Uterus (tissue), 3 donors: ENCODE measurements at regions not wholly inside any gene's neighbourhood (a gene's known extent, or its start where the extent isn't known, plus 50 kb on each side); places are given as distances from the start of the nearest gene placed in this dataset.
"Not testable (repeated sequence)": the region's sequence is repeated elsewhere in the genome, so short reads cannot be mapped to it uniquely, and the experiment has no call there.

ENCODE experiments used
- DNase-seq, 2 donors: peaks; one replicate each; pipeline ENCODE4 v3.0.0-alpha.2; 2019 to 2020
- H3K27ac ChIP-seq, 2 donors: fragments of 200-600 bp; sonication (generic); 1 replicate in 1 of 2; 2 replicates in 1 of 2; pipeline ENCODE4 v1.5.1; 2016 to 2018
- H3K27me3 ChIP-seq, 2 donors: fragments of 200-600 bp; sonication (generic); one replicate each; pipeline ENCODE4 v1.5.1; 2018 to 2019; ENCODE audit warnings: control low read depth in 1 of 2
- H3K36me3 ChIP-seq, 2 donors: fragments of 200-600 bp; sonication (generic); one replicate each; pipeline ENCODE4 v1.5.1; 2019; ENCODE audit warnings: control low read depth in 1 of 2
- H3K4me1 ChIP-seq, 2 donors: fragments of 200-600 bp; sonication (generic); one replicate each; pipeline ENCODE4 v1.5.1; 2018 to 2019; ENCODE audit warnings: control low read depth in 1 of 2
- H3K4me3 ChIP-seq, 2 donors: fragments of 200-600 bp; sonication (generic); 1 replicate in 1 of 2; 2 replicates in 1 of 2; pipeline ENCODE4 v1.5.1; 2018 to 2019; ENCODE audit warnings: mild to moderate bottlenecking in 1 of 2
- H3K9me3 ChIP-seq, 2 donors: fragments of 200-600 bp; sonication (generic); one replicate each; pipeline ENCODE4 v1.5.1; 2019; ENCODE audit warnings: control low read depth in 1 of 2
- POLR2A ChIP-seq, 2 donors: fragments of 450-650 bp; IDR thresholded peaks; one replicate each; pipeline ENCODE4 v1.6.1; 2016; ENCODE audit warnings: antibody characterized with exemption in 2 of 2, mild to moderate bottlenecking in 1 of 2, moderate library complexity in 1 of 2
- intact Hi-C: fragments of 100-400 bp; cut with DNase I; formaldehyde crosslinking; loops from one replicate; pipeline ENCODE4 v1.15.1; 2023; ENCODE audit warnings: low total_unique reads
- TF ChIP-seq, protein P1 (sequence below), 4 experiments: fragments of 200-600 bp in 2 of 4; fragments of 450-650 bp in 2 of 4; sonication (generic) in 2 of 4; IDR thresholded peaks; one replicate each; pipeline ENCODE4 v1.5.1; 2016 to 2019; ENCODE audit warnings: antibody characterized with exemption in 4 of 4, mild to moderate bottlenecking in 2 of 4, moderate library complexity in 1 of 4
- donor health status: DM: yes; HTN: yes; CAD: no.

- intact Hi-C loops = no loop called here
- Histone ChIP-seq H3K4me3 (no peak overlapping the region), H3K4me1 (no peaks in the 10 kb centered on the region), H3K9me3 (no peaks in the 10 kb centered on the region), H3K27ac (no peak overlapping the region), H3K36me3 (no peaks in the 10 kb centered on the region), H3K27me3 (no peaks in the 10 kb centered on the region)
- DNase-seq = no peak
- TF ChIP-seq POLR2A (IDR thresholded peaks at IDR 0.05) = no peak
- TF ChIP-seq, protein P1, sequence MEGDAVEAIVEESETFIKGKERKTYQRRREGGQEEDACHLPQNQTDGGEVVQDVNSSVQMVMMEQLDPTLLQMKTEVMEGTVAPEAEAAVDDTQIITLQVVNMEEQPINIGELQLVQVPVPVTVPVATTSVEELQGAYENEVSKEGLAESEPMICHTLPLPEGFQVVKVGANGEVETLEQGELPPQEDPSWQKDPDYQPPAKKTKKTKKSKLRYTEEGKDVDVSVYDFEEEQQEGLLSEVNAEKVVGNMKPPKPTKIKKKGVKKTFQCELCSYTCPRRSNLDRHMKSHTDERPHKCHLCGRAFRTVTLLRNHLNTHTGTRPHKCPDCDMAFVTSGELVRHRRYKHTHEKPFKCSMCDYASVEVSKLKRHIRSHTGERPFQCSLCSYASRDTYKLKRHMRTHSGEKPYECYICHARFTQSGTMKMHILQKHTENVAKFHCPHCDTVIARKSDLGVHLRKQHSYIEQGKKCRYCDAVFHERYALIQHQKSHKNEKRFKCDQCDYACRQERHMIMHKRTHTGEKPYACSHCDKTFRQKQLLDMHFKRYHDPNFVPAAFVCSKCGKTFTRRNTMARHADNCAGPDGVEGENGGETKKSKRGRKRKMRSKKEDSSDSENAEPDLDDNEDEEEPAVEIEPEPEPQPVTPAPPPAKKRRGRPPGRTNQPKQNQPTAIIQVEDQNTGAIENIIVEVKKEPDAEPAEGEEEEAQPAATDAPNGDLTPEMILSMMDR (IDR thresholded peaks at IDR 0.05) = no peak
These were observed 65.1 kb upstream of the NMUR2 start for GRCh38 chr5:152470167-152470566.

GRCh38 chr5:152472083-152472482, 67.0 kb upstream of the NMUR2 start:
- Histone ChIP-seq H3K9me3 (no peaks in the 10 kb centered on the region), H3K27me3 (no peaks in the 10 kb centered on the region), H3K4me3 (no peak overlapping the region), H3K36me3 (no peaks in the 10 kb centered on the region), H3K27ac (no peak overlapping the region), H3K4me1 (no peaks in the 10 kb centered on the region)
- intact Hi-C loops = no loop called here
- DNase-seq = no peak
- TF ChIP-seq, protein P1 (IDR thresholded peaks at IDR 0.05) = no peak
- TF ChIP-seq POLR2A (IDR thresholded peaks at IDR 0.05) = no peak

- no peaks in the 10 kb centered on the region for H3K36me3 ChIP-seq
- H3K27me3 ChIP-seq = no peaks in the 10 kb centered on the region
- H3K4me3 ChIP-seq = no peak overlapping the region
- no peaks in the 10 kb centered on the region for H3K4me1 ChIP-seq
- TF ChIP-seq, protein P1 (IDR thresholded peaks at IDR 0.05) = no peak
- no peak for TF ChIP-seq POLR2A (IDR thresholded peaks at IDR 0.05)
- H3K9me3 ChIP-seq = no peaks in the 10 kb centered on the region
- no peak for DNase-seq
- no peak overlapping the region for H3K27ac ChIP-seq
- intact Hi-C loops = no loop called here
These were observed 69.9 kb upstream of the NMUR2 start for GRCh38 chr5:152474961-152475360.

GRCh38 chr5:152477536-152477935, 72.5 kb upstream of the NMUR2 start:
- intact Hi-C loops = no loop called here
- H3K4me3 ChIP-seq = no peak overlapping the region
- no peaks in the 10 kb centered on the region for H3K9me3 ChIP-seq
- DNase-seq = no peak
- TF ChIP-seq POLR2A (IDR thresholded peaks at IDR 0.05) = no peak
- TF ChIP-seq, protein P1 (IDR thresholded peaks at IDR 0.05) = no peak
- no peaks in the 10 kb centered on the region for H3K27me3 ChIP-seq
- H3K4me1 ChIP-seq = no peaks in the 10 kb centered on the region
- H3K27ac ChIP-seq = no peak overlapping the region
- no peaks in the 10 kb centered on the region for H3K36me3 ChIP-seq

DNA sequence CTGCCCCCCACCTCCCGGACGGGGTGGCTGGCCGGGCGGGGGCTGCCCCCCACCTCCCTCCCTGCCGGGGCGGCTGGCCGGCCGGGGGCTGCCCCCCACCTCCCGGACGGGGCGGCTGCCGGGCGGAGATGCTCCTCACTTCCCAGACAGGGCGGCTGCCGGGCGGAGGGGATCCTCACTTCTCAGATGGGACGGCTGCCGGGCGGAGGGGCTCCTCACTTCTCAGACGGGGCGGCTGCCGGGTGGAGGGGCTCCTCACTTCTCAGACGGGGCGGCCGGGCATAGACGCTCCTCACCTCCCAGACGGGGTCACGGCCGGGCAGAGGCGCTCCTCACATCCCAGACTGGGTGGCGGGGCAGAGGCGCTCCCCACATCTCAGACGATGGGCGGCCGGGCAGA, 74.8 kb upstream of the NMUR2 start:
- H3K9me3 ChIP-seq, H3K4me1 ChIP-seq, H3K27ac ChIP-seq, H3K36me3 ChIP-seq, H3K4me3 ChIP-seq, H3K27me3 ChIP-seq, DNase-seq, intact Hi-C loops: not testable (repeated sequence)

DNA sequence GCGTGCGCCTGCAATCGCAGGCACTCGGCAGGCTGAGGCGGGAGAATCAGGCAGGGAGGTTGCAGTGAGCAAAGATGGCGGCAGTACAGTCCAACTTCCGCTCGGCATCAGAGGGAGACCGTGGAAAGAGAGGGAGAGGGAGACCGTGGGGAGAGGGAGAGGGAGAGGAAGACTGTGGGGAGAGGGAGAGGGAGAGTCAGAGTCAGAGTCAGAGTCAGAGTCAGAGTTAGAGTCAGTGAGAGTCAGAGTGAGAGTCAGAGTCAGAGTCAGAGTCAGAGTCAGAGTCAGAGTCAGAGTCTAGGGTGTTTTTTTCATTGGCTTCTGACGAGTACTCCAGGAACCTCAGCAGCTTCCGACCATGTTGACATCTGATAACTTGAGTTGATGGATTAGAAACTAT, 75.6 kb upstream of the NMUR2 start:
- intact Hi-C loops, H3K4me1 ChIP-seq, H3K36me3 ChIP-seq, DNase-seq, H3K27ac ChIP-seq, H3K4me3 ChIP-seq, H3K9me3 ChIP-seq, H3K27me3 ChIP-seq: not testable (repeated sequence)
